GM21619 (cell line): ENCODE measurements at regions not wholly inside any gene's neighbourhood (a gene's known extent, or its start where the extent isn't known, plus 50 kb on each side); places are given as distances from the start of the nearest gene placed in this dataset.

Experiments
- ATAC-seq: cut with Tn5 transposase; IDR thresholded peaks from one replicate; pipeline ENCODE4 v1.9.1; 2021; ENCODE audit not compliant: unreplicated experiment

DNA sequence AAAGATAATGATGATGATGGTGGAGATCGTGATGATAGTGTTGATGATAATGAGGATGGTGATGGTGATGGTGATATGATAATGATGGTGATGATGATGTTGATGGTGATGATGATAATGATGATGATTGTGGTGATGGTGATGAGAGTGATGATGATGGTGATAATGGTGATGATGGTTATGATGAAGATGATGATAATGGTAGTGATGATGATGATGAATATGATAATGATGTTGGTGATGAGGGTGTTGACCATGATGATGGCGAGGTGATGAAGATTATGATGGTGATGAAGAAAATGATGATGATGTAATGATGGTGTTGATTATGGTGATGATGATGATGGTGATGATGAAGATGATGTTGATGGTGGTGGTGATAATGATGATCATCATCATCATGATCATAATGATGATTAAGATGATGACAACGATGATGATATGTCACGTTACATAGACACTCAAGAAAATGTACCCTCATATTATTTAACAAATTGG, 1106.4 kb downstream of the NLGN4X start:
- no peak for ATAC-seq

GRCh38 chrX:5117816-5118215, 1110.9 kb downstream of the NLGN4X start:
- ATAC-seq = no peak

GRCh38 chrX:5113128-5113527, 1115.5 kb downstream of the NLGN4X start:
- no peak for ATAC-seq

- ATAC-seq = no peak
Measured at GRCh38 chrX:5100004-5100403, 1128.7 kb downstream of the NLGN4X start.

DNA sequence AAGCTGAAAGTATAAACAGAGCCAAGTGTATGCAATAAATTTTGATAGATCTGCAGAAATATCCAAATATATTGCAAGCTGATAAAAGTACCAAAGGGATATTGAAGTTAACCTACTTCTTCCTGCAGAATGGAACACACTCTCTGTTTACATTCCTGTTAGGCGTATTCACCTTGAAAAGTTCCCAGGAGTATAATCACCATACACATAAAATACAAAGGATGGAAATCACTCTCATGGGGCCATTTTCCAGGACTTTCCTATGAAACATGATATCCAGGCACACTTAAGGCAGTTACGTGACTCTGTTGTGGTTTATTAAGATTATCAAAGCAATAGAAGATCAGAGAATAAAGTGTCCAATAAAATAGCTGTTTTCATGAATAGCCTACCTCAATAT, 1142.3 kb downstream of the NLGN4X start:
- no peak for ATAC-seq

GRCh38 chrX:5084279-5084678, 1144.4 kb downstream of the NLGN4X start:
- no peak for ATAC-seq

GRCh38 chrX:5082705-5083104, 1146.0 kb downstream of the NLGN4X start:
- ATAC-seq = no peak

DNA sequence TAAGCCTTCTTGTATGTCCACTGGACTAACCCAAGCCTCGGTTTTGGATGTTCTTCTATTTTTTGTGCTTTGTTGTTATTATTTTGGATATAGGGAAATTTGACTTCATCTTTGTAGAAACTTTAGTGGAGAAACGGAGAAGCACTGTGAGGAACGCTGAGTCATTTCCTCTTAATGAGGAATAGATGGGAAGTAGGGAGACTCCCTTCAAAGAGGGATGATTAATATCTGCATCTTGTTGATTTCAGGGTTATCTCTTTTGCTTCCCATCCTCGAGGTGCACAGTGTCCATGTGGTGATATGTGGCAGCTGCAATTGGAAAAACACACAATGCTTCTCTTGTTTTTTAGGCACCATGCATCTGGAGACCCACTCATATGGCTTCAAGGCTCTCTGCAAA, 1147.9 kb downstream of the NLGN4X start:
- no peak for ATAC-seq

GRCh38 chrX:5068550-5068949, 1160.1 kb downstream of the NLGN4X start:
- ATAC-seq = no peak

DNA sequence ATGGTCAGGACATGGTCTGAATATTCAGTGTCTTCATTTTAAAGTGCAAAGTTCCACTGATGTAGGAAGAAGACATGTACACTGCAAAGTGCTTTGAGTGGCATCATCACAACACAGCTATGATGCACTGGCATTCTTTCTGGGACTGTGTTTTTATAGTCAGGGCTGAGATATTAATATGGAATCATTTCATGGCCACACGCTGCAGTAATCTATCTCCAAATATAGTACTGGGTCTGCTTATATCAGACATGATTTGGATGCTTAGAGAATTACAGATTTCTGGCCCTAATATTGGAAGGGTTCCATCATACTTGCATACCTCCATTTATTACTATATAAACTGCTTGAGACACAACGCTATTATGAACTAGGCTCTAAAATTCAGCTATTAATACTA, 1170.9 kb downstream of the NLGN4X start:
- ATAC-seq = no peak

GRCh38 chrX:5054852-5055251, 1173.8 kb downstream of the NLGN4X start:
- no peak for ATAC-seq

DNA sequence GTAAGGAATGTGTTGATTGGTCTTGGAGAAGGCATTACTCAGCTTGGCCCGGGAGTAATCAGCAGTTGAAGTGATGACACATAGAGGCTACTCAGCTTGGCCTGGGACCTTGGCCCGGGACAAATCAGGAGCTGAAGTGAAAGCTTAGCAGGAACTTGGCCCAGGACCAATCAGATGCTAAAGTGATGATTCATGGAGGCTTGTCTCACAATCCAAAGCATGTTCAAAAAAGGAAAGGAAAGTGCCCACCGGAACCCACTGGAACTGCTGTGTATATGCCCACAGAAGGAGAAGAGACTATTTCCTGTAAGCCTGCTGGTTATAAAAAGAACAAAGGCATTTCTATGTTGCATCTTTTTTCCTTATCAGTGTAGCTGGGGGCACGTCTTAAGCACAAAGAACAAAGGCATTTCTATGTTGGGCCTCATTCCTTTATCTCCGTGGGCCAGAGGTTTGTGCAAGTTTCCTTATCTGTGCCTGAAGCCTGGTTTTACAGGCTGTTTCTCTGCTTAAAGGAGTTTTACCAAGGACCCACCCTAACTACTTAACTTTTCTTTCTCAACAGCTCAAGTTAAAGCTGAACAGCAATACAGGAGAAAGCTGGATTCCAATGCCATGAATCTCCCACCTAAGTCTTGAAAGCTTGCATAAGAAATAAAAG, 1176.7 kb downstream of the NLGN4X start:
- ATAC-seq = no peak

DNA sequence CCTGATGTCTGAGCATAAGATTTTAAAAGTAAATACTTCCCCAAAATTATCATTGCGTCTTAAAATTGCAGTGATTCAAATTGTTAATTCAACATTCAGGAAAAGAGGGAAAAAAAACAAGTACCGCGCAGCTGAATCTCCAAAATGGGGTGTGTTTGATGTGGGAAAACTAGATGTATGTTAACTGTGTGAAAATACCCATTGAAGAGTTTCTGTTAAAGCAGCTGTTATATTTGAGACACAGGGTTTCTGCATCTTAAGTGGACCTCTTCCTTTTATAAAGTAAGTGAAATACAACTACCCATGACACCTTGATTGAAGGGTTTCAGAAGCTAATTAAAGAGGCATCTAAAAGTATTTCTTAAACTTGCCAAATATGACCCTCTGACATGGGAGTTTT, 1186.1 kb downstream of the NLGN4X start:
- ATAC-seq = no peak

- no peak for ATAC-seq
Measured at GRCh38 chrX:5031792-5032191, 1196.9 kb downstream of the NLGN4X start.

GRCh38 chrX:5015451-5015850, 1213.2 kb downstream of the NLGN4X start:
- ATAC-seq = no peak

GRCh38 chrX:4994855-4995254, 1233.8 kb downstream of the NLGN4X start:
- no peak for ATAC-seq

DNA sequence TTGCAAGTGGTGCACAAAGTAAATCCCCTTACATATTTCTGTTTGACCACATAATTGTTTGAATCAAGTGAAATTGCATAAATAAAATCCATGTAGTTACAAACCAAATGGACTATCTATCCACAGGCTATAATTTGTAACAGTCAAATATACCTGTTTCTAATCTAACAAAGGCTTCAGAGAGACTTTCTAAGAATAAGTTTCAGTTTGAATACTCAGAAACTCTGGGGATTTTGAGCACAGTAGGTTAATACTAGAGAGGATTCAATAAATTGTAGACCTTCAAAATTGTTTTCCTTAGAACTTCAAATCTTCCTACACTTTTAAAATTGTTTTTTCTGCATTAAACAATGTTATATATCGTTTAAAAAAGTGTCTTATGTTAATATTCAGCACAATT, 1250.1 kb downstream of the NLGN4X start:
- ATAC-seq = no peak

DNA sequence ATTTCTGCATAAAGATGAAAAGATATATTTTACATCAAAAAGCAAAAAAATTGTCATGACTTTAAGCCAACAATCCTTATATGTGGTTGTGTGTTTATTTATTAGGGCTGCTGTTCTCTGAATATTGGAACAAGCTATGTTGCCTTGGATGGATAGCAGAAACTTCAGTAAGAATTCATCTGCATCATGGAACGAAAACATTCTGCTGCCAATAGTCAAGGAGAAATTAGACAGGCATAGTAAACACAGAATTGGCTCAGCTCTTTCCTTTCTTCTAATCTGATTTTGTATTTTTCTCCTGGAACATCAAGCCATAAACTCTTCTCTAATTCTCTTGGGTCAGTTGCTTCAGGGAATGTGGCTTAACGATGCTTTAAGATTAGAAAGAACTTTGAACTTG, 1257.0 kb downstream of the NLGN4X start:
- ATAC-seq = no peak

DNA sequence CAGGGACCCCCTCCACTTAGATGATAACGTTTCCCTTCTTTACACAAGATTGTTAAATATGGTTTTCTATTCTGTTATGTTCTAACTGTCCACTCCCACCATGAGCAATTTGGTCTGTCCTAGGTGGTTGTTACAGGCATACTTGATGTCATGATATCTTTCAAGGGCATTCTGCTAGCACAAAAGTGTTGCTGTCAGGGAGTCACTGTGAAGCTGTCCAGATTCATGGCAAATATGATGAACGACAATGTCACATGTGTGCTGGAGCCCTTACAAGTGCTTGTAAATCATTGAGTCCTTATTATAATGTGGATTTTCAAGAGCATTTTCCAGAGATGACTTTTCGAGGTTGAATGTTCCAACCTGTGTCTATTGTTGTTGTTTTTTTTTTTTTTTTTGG, 1250.7 kb upstream of the PRKX start:
- no peak for ATAC-seq

GRCh38 chrX:4963432-4963831, 1250.0 kb upstream of the PRKX start:
- ATAC-seq = no peak

DNA sequence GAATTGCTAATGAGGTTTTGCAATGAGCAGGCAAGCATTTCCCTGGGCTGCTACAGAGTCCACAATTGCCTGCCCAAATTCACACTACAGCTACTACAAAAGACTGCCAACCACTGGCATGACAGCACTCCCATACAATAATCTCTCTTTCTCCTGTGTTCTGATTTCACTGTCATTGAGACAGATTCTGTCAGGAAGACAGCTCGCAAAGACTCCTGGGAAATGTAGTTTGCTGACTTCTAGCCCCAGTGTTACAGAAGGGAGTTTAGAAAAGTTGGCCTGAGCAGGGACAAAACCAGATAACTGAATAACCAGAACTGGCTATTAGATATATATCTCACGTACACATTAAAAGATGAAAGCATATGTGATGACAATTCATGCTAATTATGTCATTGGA, 1231.3 kb upstream of the PRKX start:
- no peak for ATAC-seq

DNA sequence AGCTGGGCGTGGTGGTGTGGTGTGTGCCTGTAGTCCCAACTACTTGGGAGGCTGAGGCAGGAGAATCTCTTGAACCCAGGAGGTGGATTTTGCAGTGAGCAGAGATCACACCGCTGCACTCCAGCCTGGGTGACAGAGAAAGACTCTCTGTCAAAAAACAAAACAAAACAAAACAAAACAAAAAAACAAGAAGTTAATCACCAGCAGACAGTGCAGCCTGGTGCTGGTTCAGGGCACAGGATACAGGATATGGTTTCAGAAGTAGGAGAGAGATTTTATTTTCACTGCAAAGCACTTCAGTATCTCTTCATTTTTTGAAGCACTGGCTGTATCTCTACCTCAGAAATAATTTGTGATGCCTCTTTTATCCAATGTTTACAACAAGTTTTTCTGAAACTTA, 1222.9 kb upstream of the PRKX start:
- ATAC-seq = peak; percentile 32

- ATAC-seq = peak; percentile 54
Measured at GRCh38 chrX:4935846-4936245, 1222.4 kb upstream of the PRKX start.
